OCI-LY7 (cell line): ENCODE measurements at regions not wholly inside any gene's neighbourhood (a gene's known extent, or its start where the extent isn't known, plus 50 kb on each side); places are given as distances from the start of the nearest gene placed in this dataset.

Experiments used
- BruUV-seq: library from RNA; stranded (reverse); fragments of 400-500 nt; replicated peaks from 2 replicates; lab custom pipeline; 2021; lab: Mats Ljungman, UMichigan
- CTCF ChIA-PET: fragments of 300-600 bp; sonication (Branson Sonifier 250); formaldehyde crosslinking; loops from one replicate; lab custom pipeline; 2022; ENCODE audit warnings: antibody characterized with exemption; ENCODE audit not compliant: unreplicated experiment; lab: Charles Lee
- POLR2A ChIA-PET: fragments of 300-600 bp; sonication (Branson Sonifier 250); formaldehyde crosslinking; loops from one replicate; lab custom pipeline; 2022; ENCODE audit warnings: antibody characterized with exemption; lab: Charles Lee
- DNase-seq: peaks from one replicate; pipeline ENCODE4 v3.0.0-alpha.2; 2015; ENCODE audit warnings: low spot score
- H2AFZ ChIP-seq: fragments of 200-600 bp; sonication (generic), shearing (Covaris generic); 2 replicates; pipeline ENCODE4 v1.6.1; 2014; ENCODE audit warnings: mild to moderate bottlenecking, antibody characterized with exemption, low read length, moderate library complexity
- H3K27ac ChIP-seq: fragments of 200-600 bp; sonication (generic); 2 replicates; pipeline ENCODE4 v1.5.1; 2014; ENCODE audit warnings: mixed run types, low read depth, mild to moderate bottlenecking, moderate library complexity, low read length, inconsistent platforms; ENCODE audit not compliant: poor library complexity, severe bottlenecking
- H3K36me3 ChIP-seq: fragments of 200-600 bp; sonication (generic); 2 replicates; pipeline ENCODE4 v1.6.1; 2014; ENCODE audit warnings: mild to moderate bottlenecking, antibody characterized with exemption, low read length, moderate library complexity, mixed read lengths; ENCODE audit not compliant: insufficient read depth
- H3K4me1 ChIP-seq: fragments of 200-600 bp; sonication (generic); 2 replicates; pipeline ENCODE4 v1.5.1; 2014; ENCODE audit warnings: mild to moderate bottlenecking, low read length; ENCODE audit not compliant: insufficient read depth, poor library complexity, severe bottlenecking
- H3K4me2 ChIP-seq: fragments of 200-600 bp; sonication (generic); 2 replicates; pipeline ENCODE4 v1.6.1; 2014; ENCODE audit warnings: mild to moderate bottlenecking, low read length
- H3K4me3 ChIP-seq: fragments of 200-600 bp; sonication (generic); 2 replicates; pipeline ENCODE4 v1.5.1; 2014; ENCODE audit warnings: mild to moderate bottlenecking, low read depth, low read length; ENCODE audit not compliant: poor library complexity, severe bottlenecking
- H3K79me2 ChIP-seq: fragments of 200-600 bp; sonication (generic); 2 replicates; pipeline ENCODE4 v1.6.1; 2016; ENCODE audit warnings: low read depth, mild to moderate bottlenecking, low read length, moderate library complexity, mixed read lengths; ENCODE audit not compliant: insufficient read depth
- H3K9me2 ChIP-seq: fragments of 200-600 bp; sonication (generic); 2 replicates; pipeline ENCODE4 v1.6.1; 2016; ENCODE audit warnings: mild to moderate bottlenecking, low read length, mixed read lengths; ENCODE audit not compliant: insufficient read depth
- H3K9me3 ChIP-seq: fragments of 200-600 bp; sonication (generic); 2 replicates; pipeline ENCODE4 v1.6.1; 2014; ENCODE audit warnings: mild to moderate bottlenecking, mixed run types, low read length, mixed read lengths
- H4K20me1 ChIP-seq: fragments of 200-600 bp; sonication (generic); 2 replicates; pipeline ENCODE4 v1.6.1; 2014; ENCODE audit warnings: mild to moderate bottlenecking, antibody characterized with exemption, low read length, moderate library complexity, mixed read lengths; ENCODE audit not compliant: insufficient read depth
- CTCF ChIP-seq: fragments of 200-600 bp; sonication (generic); conservative IDR thresholded peaks from 2 replicates; pipeline ENCODE4 v1.5.1; 2014; ENCODE audit warnings: mild to moderate bottlenecking, antibody characterized with exemption, low read length, moderate library complexity, mixed read lengths
- EZH2phosphoT487 ChIP-seq: fragments of 200-600 bp; sonication (generic); IDR thresholded peaks from 2 replicates; pipeline ENCODE4 v1.6.1; 2018; ENCODE audit warnings: low read depth, borderline replicate concordance, mild to moderate bottlenecking, mixed run types, antibody characterized with exemption, low read length, moderate library complexity, mixed read lengths
- intact Hi-C: fragments of 100-400 bp; cut with micrococcal nuclease; formaldehyde crosslinking; loops from one replicate; pipeline ENCODE4 v1.10.0; 2022; ENCODE audit not compliant: unreplicated experiment

GRCh38 chr13:109419896-109420295 is 366.5 kb downstream of the IRS2 start:
- Histone ChIP-seq H4K20me1 (no peaks in the 10 kb centered on the region), H2AFZ (no peak overlapping the region), H3K27ac (no peak overlapping the region), H3K4me3 (no peak overlapping the region), H3K79me2 (no peaks in the 10 kb centered on the region), H3K9me2 (no peaks in the 10 kb centered on the region), H3K4me2 (no peak overlapping the region), H3K4me1 (no peaks in the 10 kb centered on the region), H3K36me3 (no peaks in the 10 kb centered on the region), H3K9me3 (no peaks in the 10 kb centered on the region)
- POLR2A ChIA-PET: no interaction called here
- intact Hi-C loops: no loop called here
- DNase-seq: no peak
- TF ChIP-seq EZH2phosphoT487: no peak
- no peak for TF ChIP-seq CTCF
- CTCF ChIA-PET: no interaction called here
- BruUV-seq: no TSS peak

- Histone ChIP-seq H3K4me1 (no peaks in the 10 kb centered on the region), H3K27ac (no peak overlapping the region), H3K4me3 (no peak overlapping the region), H4K20me1 (no peaks in the 10 kb centered on the region), H3K36me3 (no peaks in the 10 kb centered on the region), H3K4me2 (no peak overlapping the region), H2AFZ (no peak overlapping the region), H3K9me3 (no peaks in the 10 kb centered on the region), H3K79me2 (no peaks in the 10 kb centered on the region), H3K9me2 (no peaks in the 10 kb centered on the region)
- ChIA-PET CTCF (no interaction called here), POLR2A (no interaction called here)
- intact Hi-C loops: no loop called here
- DNase-seq: no peak
- TF ChIP-seq EZH2phosphoT487 (no peak), CTCF (no peak)
- BruUV-seq: no TSS peak
Observed at GRCh38 chr13:109418111-109418510, 368.3 kb downstream of the IRS2 start.

GRCh38 chr13:109416001-109416400 is 370.4 kb downstream of the IRS2 start:
- H4K20me1 ChIP-seq: no peaks in the 10 kb centered on the region
- H3K4me2 ChIP-seq: no peak overlapping the region
- no peaks in the 10 kb centered on the region for H3K9me2 ChIP-seq
- no TSS peak for BruUV-seq
- ChIA-PET CTCF (no interaction called here), POLR2A (no interaction called here)
- no peaks in the 10 kb centered on the region for H3K79me2 ChIP-seq
- no peaks in the 10 kb centered on the region for H3K36me3 ChIP-seq
- H3K9me3 ChIP-seq: no peaks in the 10 kb centered on the region
- TF ChIP-seq CTCF (no peak), EZH2phosphoT487 (no peak)
- no peak overlapping the region for H3K27ac ChIP-seq
- DNase-seq: no peak
- H3K4me1 ChIP-seq: no peaks in the 10 kb centered on the region
- intact Hi-C loops: no loop called here
- no peak overlapping the region for H3K4me3 ChIP-seq
- no peak overlapping the region for H2AFZ ChIP-seq
